HCT116 (cell line): ENCODE measurements at regions not wholly inside any gene's neighbourhood (a gene's known extent, or its start where the extent isn't known, plus 50 kb on each side); places are given as distances from the start of the nearest gene placed in this dataset.

Source experiments
- ATAC-seq: fragments of 200-7000 bp; cut with Tn5 transposase; 2 replicates; pipeline ENCODE4 v1.9.1; 2020; ENCODE audit warnings: mild to moderate bottlenecking, moderate library complexity
- BruUV-seq: library from RNA; stranded (reverse); fragments of 400-500 nt; replicated peaks from 2 replicates; lab custom pipeline; 2021; lab: Mats Ljungman, UMichigan
- CTCF ChIA-PET: fragments of 300-600 bp; sonication (Branson Sonifier 250); formaldehyde crosslinking; loops from one replicate; lab custom pipeline; 2021; ENCODE audit warnings: antibody characterized with exemption; lab: Charles Lee
- POLR2A ChIA-PET: fragments of 300-600, 350-600 bp; sonication (Branson Sonifier 250); formaldehyde crosslinking; loops from one replicate; lab custom pipeline; 2021; ENCODE audit warnings: antibody characterized with exemption; lab: Charles Lee
- RAD21 ChIA-PET, 2 experiments: fragments of 300-600 bp; sonication (Branson Sonifier 250); formaldehyde crosslinking; loops; one replicate each; lab custom pipeline; 2023; ENCODE audit warnings: low total read pairs in 2 of 2; ENCODE audit not compliant: uncharacterized antibody in 2 of 2, unreplicated experiment in 2 of 2, low non-redundant PET in 1 of 2; lab: Charles Lee
- DNase-seq: peaks from one replicate; pipeline ENCODE4 v3.0.0-alpha.2; 2010; ENCODE audit warnings: low read depth, low spot score
- H2AFZ ChIP-seq: fragments of 200-600 bp; shearing (Covaris generic), sonication (generic); 2 replicates; pipeline ENCODE4 v1.6.1; 2017; ENCODE audit warnings: low read depth, mixed run types, mixed read lengths, antibody characterized with exemption, low read length; ENCODE audit not compliant: poor library complexity, severe bottlenecking
- H3K27ac ChIP-seq: 2 replicates; pipeline ENCODE4 v1.5.1; 2012; ENCODE audit warnings: low read depth, low read length
- H3K27me3 ChIP-seq: fragments of 200-600 bp; sonication (generic); 2 replicates; pipeline ENCODE4 v1.6.1; 2016; ENCODE audit warnings: mixed run types, low read length, mixed read lengths; ENCODE audit not compliant: insufficient read depth
- H3K36me3 ChIP-seq, 2 experiments: fragments of 200-500 bp in 1 of 2; fragments of 200-600 bp in 1 of 2; sonication (Bioruptor generic) in 1 of 2; sonication (generic) in 1 of 2; 2 replicates each; pipeline versions ENCODE4 v1.5.1 to v1.6.1; 2014 to 2016; ENCODE audit warnings: low read length in 2 of 2, inconsistent platforms in 1 of 2, mixed read lengths in 1 of 2, mixed run types in 1 of 2; ENCODE audit not compliant: insufficient read depth in 2 of 2, control insufficient read depth in 1 of 2
- H3K4me1 ChIP-seq, 2 experiments: fragments of 200-600 bp in 1 of 2; sonication (generic) in 1 of 2; 2 replicates each; pipeline versions ENCODE4 v1.5.1 to v1.6.1; 2012 to 2017; ENCODE audit warnings: low read length in 2 of 2, inconsistent platforms in 1 of 2, mild to moderate bottlenecking in 1 of 2, mixed read lengths in 1 of 2, mixed run types in 1 of 2, moderate library complexity in 1 of 2; ENCODE audit not compliant: insufficient read depth in 2 of 2, control insufficient read depth in 1 of 2
- H3K4me2 ChIP-seq: fragments of 200-600 bp; sonication (generic); 2 replicates; pipeline ENCODE4 v1.6.1; 2017; ENCODE audit warnings: mixed run types, low read length, mixed read lengths
- H3K4me3 ChIP-seq, 2 experiments: fragments of 200-600 bp in 1 of 2; sonication (generic) in 1 of 2; replicated peaks in 1 of 2; 2 replicates each; pipeline ENCODE4 v1.5.1; 2011 to 2016; ENCODE audit warnings: low read length in 2 of 2, control low read depth in 1 of 2, low read depth in 1 of 2, mild to moderate bottlenecking in 1 of 2, mixed read lengths in 1 of 2, mixed run types in 1 of 2
- H3K79me2 ChIP-seq: fragments of 200-600 bp; sonication (generic); 2 replicates; pipeline ENCODE4 v1.6.1; 2017; ENCODE audit warnings: mild to moderate bottlenecking, mixed run types, low read length, moderate library complexity, mixed read lengths; ENCODE audit not compliant: insufficient read depth
- H3K9ac ChIP-seq: fragments of 200-600 bp; sonication (generic); 2 replicates; pipeline ENCODE4 v1.6.1; 2016; ENCODE audit warnings: low read length, mixed read lengths
- H3K9me2 ChIP-seq: fragments of 200-600 bp; sonication (generic), shearing (Covaris generic); 2 replicates; pipeline ENCODE4 v1.6.1; 2017; ENCODE audit warnings: mixed run types, mild to moderate bottlenecking, moderate library complexity; ENCODE audit not compliant: insufficient read depth
- H3K9me3 ChIP-seq, 2 experiments: fragments of 200-500 bp in 1 of 2; fragments of 200-600 bp in 1 of 2; sonication (Bioruptor generic) in 1 of 2; sonication (generic) in 1 of 2; 2 replicates each; pipeline ENCODE4 v1.6.1; 2014 to 2017; ENCODE audit warnings: low read length in 2 of 2, mixed read lengths in 2 of 2, inconsistent platforms in 1 of 2, low read depth in 1 of 2, mild to moderate bottlenecking in 1 of 2, mixed run types in 1 of 2, moderate library complexity in 1 of 2; ENCODE audit not compliant: control insufficient read depth in 1 of 2, insufficient read depth in 1 of 2
- H4K20me1 ChIP-seq: fragments of 200-600 bp; sonication (generic), shearing (Covaris generic); 2 replicates; pipeline ENCODE4 v1.6.1; 2017; ENCODE audit warnings: mixed run types, mild to moderate bottlenecking, moderate library complexity; ENCODE audit not compliant: insufficient read depth
- EGR1 ChIP-seq: IDR thresholded peaks from 2 replicates; pipeline ENCODE4 v1.6.1; 2012; ENCODE audit warnings: low read depth
- ELF1 ChIP-seq: IDR thresholded peaks from 2 replicates; pipeline ENCODE4 v1.6.1; 2012; ENCODE audit warnings: low read depth, borderline replicate concordance
- EZH2 ChIP-seq: fragments of 200-600 bp; sonication (generic); IDR thresholded peaks from 2 replicates; pipeline ENCODE4 v1.6.1; 2017; ENCODE audit warnings: antibody characterized with exemption, mixed run types
- EZH2phosphoT487 ChIP-seq: fragments of 200-600 bp; IDR thresholded peaks from 2 replicates; pipeline ENCODE4 v1.6.1; 2018; ENCODE audit warnings: antibody characterized with exemption, borderline replicate concordance
- FOSL1 ChIP-seq: IDR thresholded peaks from 2 replicates; pipeline ENCODE4 v1.6.1; 2012; ENCODE audit warnings: low read depth
- JUND ChIP-seq: IDR thresholded peaks from 2 replicates; pipeline ENCODE4 v1.6.1; 2012
- SIN3A ChIP-seq: IDR thresholded peaks from 2 replicates; pipeline ENCODE4 v1.6.1; 2012; ENCODE audit warnings: low read depth
- SRF ChIP-seq: IDR thresholded peaks from 2 replicates; pipeline ENCODE4 v1.6.1; 2012; ENCODE audit warnings: low read depth
- TCF7L2 ChIP-seq: IDR thresholded peaks from 2 replicates; pipeline ENCODE4 v1.7.0; 2011; ENCODE audit warnings: borderline replicate concordance, inconsistent platforms; ENCODE audit not compliant: insufficient read depth, insufficient read length; ENCODE audit errors: extremely low read depth
- ZFX ChIP-seq: fragments of 450-650 bp; IDR thresholded peaks from 2 replicates; pipeline ENCODE4 v1.6.1; 2017
- ZNF274 ChIP-seq: fragments of 200-500 bp; sonication (Bioruptor generic); IDR thresholded peaks from 2 replicates; pipeline ENCODE4 v1.6.1; 2014; ENCODE audit warnings: mild to moderate bottlenecking, low read depth, low read length, inconsistent platforms
- intact Hi-C: fragments of 100-400 bp; cut with micrococcal nuclease; formaldehyde crosslinking; loops from 2 replicates; pipeline ENCODE4 v1.10.0; 2022
- TF ChIP-seq, protein P1 (sequence below): IDR thresholded peaks from 2 replicates; pipeline ENCODE4 v1.6.1; 2012
- TF ChIP-seq, protein P2 (sequence below): IDR thresholded peaks from 2 replicates; pipeline ENCODE4 v1.6.1; 2012
- TF ChIP-seq, protein P3 (sequence below): IDR thresholded peaks from 2 replicates; pipeline ENCODE4 v1.6.1; 2011; ENCODE audit warnings: mild to moderate bottlenecking, low read length, moderate library complexity; ENCODE audit not compliant: insufficient replicate concordance; ENCODE audit errors: extremely low read depth

DNA sequence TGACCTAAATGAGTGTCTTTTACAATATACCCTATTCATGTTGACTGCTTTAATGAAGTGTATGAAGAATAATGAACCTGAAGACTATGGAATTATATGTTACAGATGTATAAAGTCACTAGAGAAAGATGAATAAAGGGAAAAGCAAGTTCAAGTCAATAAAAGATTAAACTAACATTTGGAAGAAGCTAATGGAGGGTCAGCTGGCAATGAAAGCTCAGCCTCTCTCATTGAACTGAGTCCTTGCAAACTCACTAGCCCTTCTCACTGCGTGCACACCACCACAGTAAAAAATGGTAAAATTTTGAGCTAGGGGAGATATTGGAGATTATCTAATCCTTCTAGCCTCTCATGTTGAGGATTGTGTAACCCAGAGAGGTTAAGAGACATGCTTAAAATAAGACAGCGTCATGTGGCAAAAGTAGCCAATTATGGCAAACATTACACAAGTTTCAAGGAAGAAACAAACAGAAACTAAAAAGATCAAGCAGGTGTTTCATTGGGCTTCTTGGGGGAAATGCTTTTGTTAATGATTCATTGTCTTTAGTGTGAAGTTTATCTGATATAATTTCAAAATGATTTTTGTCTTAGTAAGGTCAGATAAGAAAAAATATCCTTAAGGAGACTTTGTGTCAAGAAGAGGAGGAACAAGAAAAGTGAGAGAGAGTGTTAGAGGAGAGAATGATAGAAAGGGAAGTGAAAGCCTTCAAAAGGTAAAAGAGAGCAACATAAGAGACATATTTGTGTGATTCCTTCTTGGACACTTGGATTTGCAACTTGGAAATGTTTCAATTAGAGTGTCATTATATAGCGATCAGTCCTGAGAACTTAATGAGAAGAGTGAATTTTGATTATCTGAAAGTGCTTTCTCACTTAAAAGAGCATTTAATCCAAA lies 893.7 kb upstream of the FAM98A start:
- Histone ChIP-seq H3K4me1 (no peaks in the 10 kb centered on the region), H3K9me2 (no peaks in the 10 kb centered on the region), H3K27ac (no peak overlapping the region), H3K9ac (no peak overlapping the region), H3K9me3 (no peaks in the 10 kb centered on the region), H3K27me3 (no peaks in the 10 kb centered on the region), H3K36me3 (no peaks in the 10 kb centered on the region), H2AFZ (no peak overlapping the region), H3K4me2 (no peak overlapping the region), H3K79me2 (no peaks in the 10 kb centered on the region), H4K20me1 (no peaks in the 10 kb centered on the region), H3K4me3 (no peak overlapping the region)
- CTCF ChIA-PET = no interaction called here
- BruUV-seq = no TSS peak
- ATAC-seq (no peak), DNase-seq (no peak)
- TF ChIP-seq EZH2 (no peak), TCF7L2 (no peak), ELF1 (no peak), EGR1 (no peak), ZNF274 (no peak), SIN3A (no peak), FOSL1 (no peak), SRF (no peak), JUND (no peak), ZFX (no peak), EZH2phosphoT487 (no peak)
- TF ChIP-seq, protein P1, sequence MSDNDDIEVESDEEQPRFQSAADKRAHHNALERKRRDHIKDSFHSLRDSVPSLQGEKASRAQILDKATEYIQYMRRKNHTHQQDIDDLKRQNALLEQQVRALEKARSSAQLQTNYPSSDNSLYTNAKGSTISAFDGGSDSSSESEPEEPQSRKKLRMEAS = no peak
- TF ChIP-seq, protein P2, sequence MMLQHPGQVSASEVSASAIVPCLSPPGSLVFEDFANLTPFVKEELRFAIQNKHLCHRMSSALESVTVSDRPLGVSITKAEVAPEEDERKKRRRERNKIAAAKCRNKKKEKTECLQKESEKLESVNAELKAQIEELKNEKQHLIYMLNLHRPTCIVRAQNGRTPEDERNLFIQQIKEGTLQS = no peak
- TF ChIP-seq, protein P3, sequence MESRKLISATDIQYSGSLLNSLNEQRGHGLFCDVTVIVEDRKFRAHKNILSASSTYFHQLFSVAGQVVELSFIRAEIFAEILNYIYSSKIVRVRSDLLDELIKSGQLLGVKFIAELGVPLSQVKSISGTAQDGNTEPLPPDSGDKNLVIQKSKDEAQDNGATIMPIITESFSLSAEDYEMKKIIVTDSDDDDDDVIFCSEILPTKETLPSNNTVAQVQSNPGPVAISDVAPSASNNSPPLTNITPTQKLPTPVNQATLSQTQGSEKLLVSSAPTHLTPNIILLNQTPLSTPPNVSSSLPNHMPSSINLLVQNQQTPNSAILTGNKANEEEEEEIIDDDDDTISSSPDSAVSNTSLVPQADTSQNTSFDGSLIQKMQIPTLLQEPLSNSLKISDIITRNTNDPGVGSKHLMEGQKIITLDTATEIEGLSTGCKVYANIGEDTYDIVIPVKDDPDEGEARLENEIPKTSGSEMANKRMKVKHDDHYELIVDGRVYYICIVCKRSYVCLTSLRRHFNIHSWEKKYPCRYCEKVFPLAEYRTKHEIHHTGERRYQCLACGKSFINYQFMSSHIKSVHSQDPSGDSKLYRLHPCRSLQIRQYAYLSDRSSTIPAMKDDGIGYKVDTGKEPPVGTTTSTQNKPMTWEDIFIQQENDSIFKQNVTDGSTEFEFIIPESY = no peak
- intact Hi-C loops = no loop called here
- POLR2A ChIA-PET = no interaction called here
- RAD21 ChIA-PET = no interaction called here
